Putamen (tissue), 1 donor: ENCODE measurements at regions not wholly inside any gene's neighbourhood (a gene's known extent, or its start where the extent isn't known, plus 50 kb on each side); places are given as distances from the start of the nearest gene placed in this dataset.

ENCODE experiments used
- DNase-seq: peaks from one replicate; pipeline ENCODE4 v3.0.0-alpha.2; 2016; ENCODE audit warnings: low spot score

DNA sequence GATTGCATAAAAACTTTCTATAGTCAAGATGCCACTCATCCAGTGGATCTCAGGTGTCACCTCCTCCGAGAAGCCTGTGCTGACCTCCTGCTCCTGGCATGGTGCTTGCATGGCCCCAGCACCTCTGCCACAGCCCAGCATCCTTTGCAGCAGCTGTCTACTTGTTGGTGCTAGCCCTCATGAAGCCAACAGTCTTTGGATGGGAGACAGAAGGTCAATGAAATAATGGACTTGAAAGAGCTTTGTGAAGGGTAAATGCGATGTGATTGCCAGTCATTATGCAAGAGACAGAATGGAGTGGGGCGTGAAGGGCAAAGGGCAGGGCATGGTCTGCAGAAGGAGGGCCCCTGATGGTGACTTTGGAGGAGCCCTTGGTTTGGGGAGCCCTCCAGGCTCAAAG, 63.0 kb upstream of the CLMN start:
- DNase-seq: no peak

DNA sequence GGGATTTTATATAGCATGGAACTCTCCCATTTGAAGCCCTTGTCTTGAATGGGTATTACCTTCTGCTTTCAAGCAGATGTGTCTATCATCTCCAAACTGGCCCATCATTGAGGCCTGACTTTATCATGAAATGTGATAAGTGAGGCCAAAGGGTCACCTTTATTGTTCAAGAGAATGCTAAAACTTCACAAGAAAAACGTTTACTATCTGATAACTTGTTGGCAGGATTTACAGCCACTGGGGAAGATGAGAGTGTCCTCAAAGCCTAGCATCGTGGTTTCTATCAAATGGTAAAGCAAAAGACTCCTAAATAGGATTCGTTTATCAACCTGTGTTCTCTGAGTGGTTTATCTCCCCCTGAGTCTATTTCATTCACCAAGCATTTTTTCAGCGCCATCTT, 62.0 kb upstream of the CLMN start:
- DNase-seq: no peak

DNA sequence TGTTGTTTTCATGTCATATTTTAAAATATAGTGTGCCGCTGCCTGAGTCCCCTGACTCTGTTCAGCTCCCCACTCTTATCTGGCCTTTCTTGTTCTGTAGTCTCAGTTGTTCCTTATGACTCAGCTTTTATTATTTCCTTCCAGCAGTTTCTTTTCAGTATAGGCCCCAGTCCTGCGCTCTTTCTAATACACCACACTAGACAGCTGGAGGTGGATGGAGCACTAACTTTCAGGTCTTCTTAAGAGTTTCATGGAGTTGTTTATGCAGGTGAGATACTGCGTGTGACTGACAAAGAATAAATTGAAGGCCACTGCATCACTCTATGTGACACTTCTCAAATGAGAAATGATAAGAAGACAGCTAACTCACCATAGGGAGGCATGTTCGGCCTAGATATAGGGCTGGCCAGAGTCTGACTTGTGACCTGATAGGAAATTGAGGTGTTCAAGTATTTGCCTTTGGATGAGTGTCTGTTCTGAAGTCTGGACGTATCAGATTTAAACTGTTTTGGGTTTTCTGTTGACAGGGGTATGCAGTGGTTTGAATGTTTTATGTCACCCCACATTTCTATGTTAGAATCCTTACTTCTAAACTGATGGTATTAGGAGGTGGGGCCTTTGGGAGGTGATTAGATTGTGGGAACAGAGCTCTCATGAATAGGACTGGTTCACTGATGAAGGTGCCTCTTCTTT, 60.8 kb upstream of the CLMN start:
- no peak for DNase-seq

DNA sequence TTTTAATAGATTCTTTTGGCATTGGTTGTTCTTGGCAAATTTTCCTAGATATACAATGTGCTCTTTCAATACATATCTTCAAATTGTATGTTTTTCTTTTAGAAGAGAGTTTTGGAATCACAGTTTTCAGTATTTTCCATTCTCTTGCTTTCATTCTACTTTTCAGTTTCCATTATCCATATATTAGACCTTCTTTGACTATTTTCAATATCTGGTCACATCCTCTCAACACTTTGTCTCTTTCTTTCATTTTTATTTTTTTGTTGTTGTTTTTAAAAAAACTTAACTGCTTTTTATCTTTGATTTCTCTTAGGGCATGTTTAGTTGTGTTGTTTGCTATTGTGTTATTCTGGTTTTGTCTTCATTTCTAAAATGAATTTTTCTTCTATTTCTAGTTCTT, 59.9 kb upstream of the CLMN start:
- no peak for DNase-seq

DNA sequence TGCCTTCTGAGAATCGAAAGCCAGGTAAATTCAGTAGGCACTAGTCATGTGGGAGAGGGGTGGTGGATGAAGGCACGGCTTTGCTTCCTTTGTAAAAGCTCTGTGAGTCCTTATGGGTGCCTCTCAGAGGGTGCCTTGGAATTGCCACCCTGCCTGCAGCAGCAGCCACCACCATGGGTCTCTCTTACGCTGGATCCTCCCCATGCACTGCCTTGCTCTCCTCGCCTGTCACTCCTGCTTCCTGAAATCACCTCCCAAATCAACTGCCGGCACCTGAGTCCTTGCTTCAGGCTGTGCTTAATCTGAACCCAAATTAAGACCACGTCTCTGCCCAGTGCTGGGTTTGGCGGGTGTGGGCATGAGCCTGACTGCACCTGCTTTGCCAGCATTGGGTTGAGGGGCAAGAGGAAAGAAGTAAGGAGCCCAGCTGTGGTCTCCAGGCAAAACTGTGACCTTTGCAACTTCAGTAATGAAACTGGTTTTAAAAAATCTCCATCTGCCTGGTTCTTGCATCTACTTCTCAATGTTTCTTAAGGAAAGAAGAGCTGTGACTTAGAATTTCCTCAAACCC, 55.9 kb upstream of the CLMN start:
- no peak for DNase-seq

DNA sequence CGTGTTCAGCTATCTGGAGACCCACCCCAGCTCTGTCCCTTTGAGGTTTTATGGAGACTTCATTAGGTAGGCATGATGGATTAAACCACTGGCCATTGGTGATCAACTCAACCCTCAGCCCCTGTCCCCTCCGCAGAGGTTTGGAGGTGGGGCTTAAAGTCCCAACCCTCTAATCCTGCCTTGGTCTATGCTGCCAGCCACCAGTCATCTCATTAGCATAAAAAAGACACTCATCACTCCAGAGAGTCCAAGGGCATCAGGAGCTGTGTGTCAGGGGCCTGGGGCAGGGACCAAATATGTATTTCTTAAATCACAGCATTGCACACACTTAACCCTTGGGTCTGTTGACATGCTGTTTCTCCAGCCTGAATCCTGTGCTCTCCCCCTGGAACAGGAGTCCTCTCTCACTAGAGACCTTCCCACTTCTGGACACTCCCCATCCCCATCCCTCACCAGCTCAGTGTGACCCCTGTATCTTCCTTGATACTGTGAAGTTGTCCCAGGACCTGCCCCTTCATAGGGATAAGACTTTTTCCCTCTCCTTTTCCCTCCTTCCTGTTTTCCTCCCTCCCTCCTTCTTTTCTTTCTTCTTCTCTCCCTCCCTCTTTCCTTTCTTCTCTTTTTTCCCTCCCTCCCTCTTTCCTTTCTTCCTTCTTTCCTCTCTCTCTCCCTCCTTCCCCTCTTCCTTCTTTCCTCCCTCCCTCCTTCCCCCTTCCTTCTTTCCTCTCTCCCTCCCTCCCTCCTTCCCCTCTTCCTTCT, 54.7 kb upstream of the CLMN start:
- no peak for DNase-seq

DNA sequence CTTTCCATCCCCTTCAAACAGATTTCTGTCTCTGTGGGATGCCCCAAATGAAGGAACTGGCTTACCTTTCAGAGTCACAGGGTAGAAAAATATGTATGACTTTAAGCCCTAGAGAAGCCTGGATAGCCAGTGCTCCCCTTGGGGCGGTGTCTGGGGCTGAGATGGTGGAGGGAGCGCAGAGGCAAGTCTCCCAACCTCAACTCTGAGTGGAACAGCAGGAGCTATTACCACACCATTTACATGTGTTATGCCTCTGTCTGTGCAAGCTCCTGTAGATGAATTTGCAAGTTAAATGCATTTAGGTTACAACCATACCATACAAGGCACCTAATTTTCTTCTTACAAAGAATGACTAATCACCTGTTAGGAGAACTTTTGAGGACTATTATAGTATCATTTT, 50.4 kb upstream of the CLMN start:
- DNase-seq: no peak
